ENCODE measurements at regions not wholly inside any gene's neighbourhood (a gene's known extent, or its start where the extent isn't known, plus 50 kb on each side); places are given as distances from the start of the nearest gene placed in this dataset.

DNA sequence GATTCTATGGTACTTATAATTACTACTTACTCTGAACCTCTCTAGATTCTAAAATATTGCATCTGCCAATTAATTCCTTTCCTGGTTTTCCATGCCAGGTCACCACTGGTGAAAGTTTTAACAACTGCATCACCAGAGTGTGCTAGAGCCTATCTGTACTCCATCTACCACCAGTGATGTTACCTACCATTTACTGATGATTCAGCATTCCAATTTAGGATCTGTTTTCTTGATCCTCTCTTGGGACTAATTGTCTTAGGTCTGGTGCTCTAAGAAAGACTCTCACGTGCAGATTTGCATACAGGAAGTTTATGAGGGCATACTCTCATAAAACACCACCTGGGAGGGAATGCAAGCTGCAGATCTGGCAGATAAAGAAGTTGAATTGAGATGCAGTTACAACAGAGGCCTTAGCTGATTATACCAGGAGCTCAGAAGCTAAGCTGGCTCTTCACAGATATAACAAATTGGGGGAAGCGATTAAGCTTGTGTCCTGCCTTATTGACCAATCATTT lies 347.6 kb upstream of the VRK2 start:
- no peak for TF ChIP-seq MEF2D (CRISPR knock-in tag; IDR thresholded peaks at IDR 0.05)
- TF ChIP-seq POLR2A (IDR thresholded peaks at IDR 0.05; ENCODE audit: insufficient read depth in 1 of 2, low read depth in 2 of 2, low read length in 2 of 2), result no peak
- TF ChIP-seq FOXA3 (CRISPR knock-in tag; IDR thresholded peaks at IDR 0.05), result no peak
- TF ChIP-seq, protein P1, sequence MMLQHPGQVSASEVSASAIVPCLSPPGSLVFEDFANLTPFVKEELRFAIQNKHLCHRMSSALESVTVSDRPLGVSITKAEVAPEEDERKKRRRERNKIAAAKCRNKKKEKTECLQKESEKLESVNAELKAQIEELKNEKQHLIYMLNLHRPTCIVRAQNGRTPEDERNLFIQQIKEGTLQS (CRISPR knock-in tag; IDR thresholded peaks at IDR 0.05), result no peak
- TF ChIP-seq, protein P2, sequence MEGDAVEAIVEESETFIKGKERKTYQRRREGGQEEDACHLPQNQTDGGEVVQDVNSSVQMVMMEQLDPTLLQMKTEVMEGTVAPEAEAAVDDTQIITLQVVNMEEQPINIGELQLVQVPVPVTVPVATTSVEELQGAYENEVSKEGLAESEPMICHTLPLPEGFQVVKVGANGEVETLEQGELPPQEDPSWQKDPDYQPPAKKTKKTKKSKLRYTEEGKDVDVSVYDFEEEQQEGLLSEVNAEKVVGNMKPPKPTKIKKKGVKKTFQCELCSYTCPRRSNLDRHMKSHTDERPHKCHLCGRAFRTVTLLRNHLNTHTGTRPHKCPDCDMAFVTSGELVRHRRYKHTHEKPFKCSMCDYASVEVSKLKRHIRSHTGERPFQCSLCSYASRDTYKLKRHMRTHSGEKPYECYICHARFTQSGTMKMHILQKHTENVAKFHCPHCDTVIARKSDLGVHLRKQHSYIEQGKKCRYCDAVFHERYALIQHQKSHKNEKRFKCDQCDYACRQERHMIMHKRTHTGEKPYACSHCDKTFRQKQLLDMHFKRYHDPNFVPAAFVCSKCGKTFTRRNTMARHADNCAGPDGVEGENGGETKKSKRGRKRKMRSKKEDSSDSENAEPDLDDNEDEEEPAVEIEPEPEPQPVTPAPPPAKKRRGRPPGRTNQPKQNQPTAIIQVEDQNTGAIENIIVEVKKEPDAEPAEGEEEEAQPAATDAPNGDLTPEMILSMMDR (CRISPR knock-in tag; IDR thresholded peaks at IDR 0.05), result no peak
- no peak for TF ChIP-seq TCF7L2 (IDR thresholded peaks at IDR 0.05; ENCODE audit: low read depth, low read length)
- TF ChIP-seq ATF5 (CRISPR knock-in tag; IDR thresholded peaks at IDR 0.05; ENCODE audit: low read depth), result no peak
- no peak for TF ChIP-seq ZNF274 (CRISPR knock-in tag; IDR thresholded peaks at IDR 0.05)
- TF ChIP-seq DZIP1 (CRISPR knock-in tag; IDR thresholded peaks at IDR 0.05), result no peak
- no peak for TF ChIP-seq CHD2 (IDR thresholded peaks at IDR 0.05; ENCODE audit: low read depth, low read length)
